ENCODE measurements at regions not wholly inside any gene's neighbourhood (a gene's known extent, or its start where the extent isn't known, plus 50 kb on each side); places are given as distances from the start of the nearest gene placed in this dataset.

DNA sequence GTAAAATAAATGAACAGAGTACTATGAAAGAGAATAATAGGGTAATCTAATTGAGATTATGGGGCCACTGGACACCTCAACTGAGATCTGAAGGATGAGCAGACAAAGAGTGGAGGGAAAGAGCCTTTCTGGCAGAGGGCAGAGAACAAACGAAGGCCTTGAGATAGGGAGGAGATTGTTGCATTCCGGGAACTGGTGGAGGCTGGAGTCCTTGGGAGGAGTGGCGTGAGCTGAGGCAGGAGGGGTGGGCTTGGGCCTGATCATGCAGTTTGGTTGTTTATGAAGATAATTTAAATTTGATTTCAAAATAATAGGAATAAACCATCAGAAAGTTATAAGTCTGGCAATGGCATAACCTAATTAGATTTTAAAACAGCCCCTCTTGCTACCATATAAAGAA lies 59.5 kb upstream of the GALNT15 start:
- DNase-seq, result no peak

DNA sequence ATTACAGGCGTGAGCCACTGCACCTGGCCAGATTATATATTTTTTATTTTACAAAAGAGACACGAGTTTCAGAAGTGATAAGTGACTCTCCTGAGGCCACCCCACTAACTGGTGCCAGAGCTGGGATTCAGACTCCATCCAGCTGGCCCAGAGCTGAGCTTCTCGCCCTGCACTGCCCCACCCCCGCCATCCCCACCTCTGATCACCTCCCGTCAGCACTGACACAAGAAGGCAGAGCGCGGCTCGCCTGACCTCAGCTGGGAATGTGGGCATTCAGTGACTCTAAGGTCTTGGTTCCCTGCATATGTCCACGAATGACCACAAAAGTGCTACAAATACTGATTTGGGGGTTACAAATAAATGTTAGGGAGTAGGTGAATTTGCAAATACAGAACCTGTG lies 56.1 kb upstream of the GALNT15 start:
- DNase-seq, result no peak

DNA sequence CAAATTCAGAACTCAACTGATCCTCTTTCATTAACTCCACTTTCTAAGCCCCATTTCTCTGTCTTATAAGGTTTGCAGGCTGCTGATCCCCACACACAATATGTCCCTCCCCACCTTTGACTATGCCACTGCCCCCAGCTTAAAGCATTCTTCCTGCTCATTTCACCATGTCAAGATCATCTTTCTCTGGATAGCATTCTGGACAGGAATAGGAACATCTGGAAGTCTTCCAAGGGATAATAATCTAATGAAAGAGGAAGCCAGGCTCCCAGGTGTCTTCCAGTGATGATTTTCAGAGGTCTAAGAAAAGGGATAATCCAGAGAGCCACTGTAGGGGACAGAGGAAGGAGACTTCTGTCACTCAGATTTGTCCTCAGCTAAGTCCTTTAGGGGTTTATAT lies 54.6 kb upstream of the GALNT15 start:
- DNase-seq, result no peak

DNA sequence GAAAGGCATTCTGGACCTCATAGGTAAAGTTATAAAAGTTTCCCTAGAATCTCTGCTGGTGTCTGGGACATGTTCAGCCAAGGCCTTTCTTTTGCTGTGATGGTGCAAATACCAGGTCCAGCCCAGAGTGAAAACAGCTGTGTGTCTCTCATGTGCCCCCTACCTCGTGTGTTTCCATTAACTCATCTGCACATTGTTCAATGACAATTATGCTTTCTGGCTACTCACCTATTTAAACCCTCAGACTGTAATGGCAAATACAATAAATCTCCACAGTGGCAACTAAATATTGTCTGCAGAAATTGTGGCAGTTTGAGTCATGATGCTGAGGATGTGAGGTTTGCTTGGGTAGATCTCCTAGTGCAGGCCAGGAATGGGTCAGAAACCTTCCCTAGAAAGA lies 53.1 kb upstream of the GALNT15 start:
- DNase-seq, result no peak

DNA sequence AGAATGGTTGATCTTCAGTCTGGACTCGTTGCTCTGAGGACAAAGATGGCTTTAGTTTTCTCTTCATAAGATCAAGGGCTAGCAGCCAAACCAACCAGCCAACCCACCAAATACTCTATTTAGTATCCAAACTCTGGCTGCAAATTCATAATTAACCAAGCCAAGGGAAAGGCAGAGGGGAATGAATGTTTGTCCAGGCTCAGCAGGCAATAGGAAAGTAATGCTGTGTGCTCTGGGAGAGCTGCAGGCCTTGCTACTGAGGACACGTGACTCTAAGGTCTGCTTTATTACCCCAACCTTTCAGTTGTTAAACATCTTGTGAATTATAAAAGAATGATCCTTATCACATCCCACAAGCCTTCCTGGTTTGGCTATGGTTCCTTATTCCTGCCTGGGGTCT lies 52.3 kb upstream of the GALNT15 start:
- no peak for DNase-seq

DNA sequence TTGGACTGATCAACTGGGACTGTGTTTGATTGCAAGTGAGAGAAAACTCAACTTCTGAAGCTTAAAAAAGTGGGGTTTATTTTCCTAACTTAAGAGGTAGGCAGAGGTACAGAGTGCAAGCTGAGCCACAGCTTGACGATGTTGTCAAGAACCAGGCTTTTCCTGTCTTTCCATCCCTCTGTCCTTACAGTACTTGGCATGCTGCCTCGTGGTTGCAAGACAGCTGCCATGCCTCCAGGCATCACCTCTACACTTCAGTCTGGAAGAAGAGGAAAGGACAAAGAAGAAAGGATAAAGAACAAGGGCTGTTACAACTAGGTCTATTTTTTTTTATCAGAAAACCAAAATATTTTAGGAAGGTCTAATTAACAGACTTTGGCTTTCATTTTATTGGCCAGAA lies 51.8 kb upstream of the GALNT15 start:
- no peak for DNase-seq

DNA sequence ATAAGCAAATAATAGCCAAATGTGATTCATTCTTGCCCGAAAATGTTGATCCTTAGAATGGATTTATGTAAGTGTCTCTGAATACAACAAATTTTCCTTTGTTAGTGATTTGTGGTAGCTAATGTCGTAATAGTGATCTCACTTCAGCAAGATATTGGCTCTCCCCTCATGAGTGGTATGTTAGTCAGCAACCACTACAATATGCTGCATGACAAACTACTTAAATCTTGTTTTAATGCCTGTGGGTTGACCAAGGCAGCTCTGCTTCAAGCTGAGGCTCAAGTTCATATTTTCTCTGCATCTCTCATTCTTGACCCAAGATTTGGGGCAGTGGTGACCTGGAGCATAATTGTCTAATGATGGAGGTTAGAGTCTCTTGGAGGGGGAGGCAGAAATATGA lies 49.8 kb upstream of the GALNT15 start:
- DNase-seq, result no peak
